Panc1 (cell line): ENCODE measurements at regions not wholly inside any gene's neighbourhood (a gene's known extent, or its start where the extent isn't known, plus 50 kb on each side); places are given as distances from the start of the nearest gene placed in this dataset.

Experiments used
- ATAC-seq: fragments of 200-7000 bp; cut with Tn5 transposase; 2 replicates; pipeline ENCODE4 v1.9.1; 2020; ENCODE audit warnings: mild to moderate bottlenecking, moderate library complexity
- BruUV-seq: library from RNA; stranded (reverse); fragments of 400-500 nt; replicated peaks from 2 replicates; lab custom pipeline; 2021; lab: Mats Ljungman, UMichigan
- CTCF ChIA-PET: fragments of 300-600 bp; sonication (Branson Sonifier 250); formaldehyde crosslinking; loops from one replicate; lab custom pipeline; 2022; ENCODE audit warnings: antibody characterized with exemption; lab: Charles Lee
- POLR2A ChIA-PET: fragments of 300-600 bp; sonication (Branson Sonifier 250); formaldehyde crosslinking; loops from one replicate; lab custom pipeline; 2022; ENCODE audit warnings: antibody characterized with exemption; lab: Charles Lee
- DNase-seq: peaks from one replicate; pipeline ENCODE4 v3.0.0-alpha.2; 2010; ENCODE audit warnings: low read depth, low spot score
- H3K27ac ChIP-seq: 2 replicates; pipeline ENCODE4 v1.5.1; 2011; ENCODE audit warnings: mild to moderate bottlenecking, low read length, inconsistent platforms
- H3K27me3 ChIP-seq: fragments of 200-500 bp; sonication (Bioruptor generic); 2 replicates; pipeline ENCODE4 v1.6.0; 2014; ENCODE audit warnings: low read length, inconsistent platforms; ENCODE audit not compliant: control insufficient read depth, insufficient read depth
- H3K36me3 ChIP-seq: fragments of 200-500 bp; sonication (Bioruptor generic); 2 replicates; pipeline ENCODE4 v1.5.1; 2014; ENCODE audit warnings: inconsistent platforms, mild to moderate bottlenecking, low read length, moderate library complexity; ENCODE audit not compliant: control insufficient read depth, insufficient read depth
- H3K4me1 ChIP-seq: 2 replicates; pipeline ENCODE4 v1.5.1; 2011; ENCODE audit warnings: inconsistent platforms, mild to moderate bottlenecking, low read length, moderate library complexity; ENCODE audit not compliant: control insufficient read depth, insufficient read depth
- H3K4me3 ChIP-seq, 2 experiments: 2 replicates each; pipeline ENCODE4 v1.5.1; 2011 to 2012; ENCODE audit warnings: low read depth in 2 of 2, low read length in 2 of 2, mild to moderate bottlenecking in 2 of 2, inconsistent platforms in 1 of 2, moderate library complexity in 1 of 2
- H3K9me3 ChIP-seq: fragments of 200-500 bp; sonication (Bioruptor generic); 2 replicates; pipeline ENCODE4 v1.5.1; 2014; ENCODE audit warnings: low read depth, mild to moderate bottlenecking, inconsistent platforms, low read length, moderate library complexity; ENCODE audit not compliant: control insufficient read depth, insufficient read depth
- POLR2AphosphoS5 ChIP-seq: IDR thresholded peaks from 2 replicates; pipeline ENCODE4 v1.6.1; 2012; ENCODE audit warnings: mild to moderate bottlenecking, low read depth, low read length, moderate library complexity
- REST ChIP-seq, 2 experiments: IDR thresholded peaks; 2 replicates each; pipeline ENCODE4 v1.6.1; 2011 to 2012; ENCODE audit warnings: low read depth in 2 of 2, control low read depth in 1 of 2, low read length in 1 of 2, mild to moderate bottlenecking in 1 of 2, moderate library complexity in 1 of 2; ENCODE audit not compliant: insufficient read depth in 1 of 2
- SIN3A ChIP-seq: IDR thresholded peaks from 2 replicates; pipeline ENCODE4 v1.6.1; 2012; ENCODE audit warnings: low read depth, mild to moderate bottlenecking, low read length, moderate library complexity, borderline replicate concordance; ENCODE audit not compliant: insufficient read depth
- TCF7L2 ChIP-seq: IDR thresholded peaks from 2 replicates; pipeline ENCODE4 v1.6.1; 2011; ENCODE audit warnings: mild to moderate bottlenecking, low read depth, low read length, inconsistent platforms
- in situ Hi-C: cut with HindIII; loops from 2 replicates; pipeline ENCODE4 v1.10.0; 2016; ENCODE audit warnings: low sequenced_read_pairs, low pct_unique_long_range_greater_than_20kb
- intact Hi-C: fragments of 100-400 bp; cut with micrococcal nuclease; formaldehyde crosslinking; loops from one replicate; pipeline ENCODE4 v1.10.0; 2022; ENCODE audit not compliant: unreplicated experiment
- TF ChIP-seq, protein P1 (sequence below): fragments of 450-650 bp; IDR thresholded peaks from 2 replicates; pipeline ENCODE4 v1.5.1; 2017; ENCODE audit warnings: mild to moderate bottlenecking

DNA sequence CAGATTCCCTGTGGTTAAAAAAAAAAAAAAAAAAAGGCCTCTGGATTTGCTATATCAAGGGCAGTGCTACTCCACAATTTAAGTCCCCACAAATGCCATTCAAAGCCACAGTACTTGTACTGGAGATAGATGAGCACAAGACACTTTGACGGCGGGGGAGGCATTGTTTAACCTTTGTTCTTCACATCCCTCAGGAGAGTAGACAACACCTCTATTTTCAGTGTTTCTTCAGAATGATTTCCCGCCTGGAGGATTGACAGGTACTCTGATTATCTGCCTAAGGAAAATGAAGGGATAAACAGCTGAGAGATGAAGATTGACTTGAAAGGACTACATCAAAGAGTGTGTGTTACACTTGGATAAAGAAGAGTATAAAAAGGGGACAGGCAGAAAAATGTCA lies 58.7 kb downstream of the OTOL1 start:
- TF ChIP-seq POLR2AphosphoS5 (no peak), TCF7L2 (no peak), SIN3A (no peak), REST (IDR thresholded peaks at IDR 0.05; ENCODE audit: insufficient read depth in 1 of 2, low read depth in 2 of 2, low read length in 1 of 2) (no peak)
- TF ChIP-seq, protein P1, sequence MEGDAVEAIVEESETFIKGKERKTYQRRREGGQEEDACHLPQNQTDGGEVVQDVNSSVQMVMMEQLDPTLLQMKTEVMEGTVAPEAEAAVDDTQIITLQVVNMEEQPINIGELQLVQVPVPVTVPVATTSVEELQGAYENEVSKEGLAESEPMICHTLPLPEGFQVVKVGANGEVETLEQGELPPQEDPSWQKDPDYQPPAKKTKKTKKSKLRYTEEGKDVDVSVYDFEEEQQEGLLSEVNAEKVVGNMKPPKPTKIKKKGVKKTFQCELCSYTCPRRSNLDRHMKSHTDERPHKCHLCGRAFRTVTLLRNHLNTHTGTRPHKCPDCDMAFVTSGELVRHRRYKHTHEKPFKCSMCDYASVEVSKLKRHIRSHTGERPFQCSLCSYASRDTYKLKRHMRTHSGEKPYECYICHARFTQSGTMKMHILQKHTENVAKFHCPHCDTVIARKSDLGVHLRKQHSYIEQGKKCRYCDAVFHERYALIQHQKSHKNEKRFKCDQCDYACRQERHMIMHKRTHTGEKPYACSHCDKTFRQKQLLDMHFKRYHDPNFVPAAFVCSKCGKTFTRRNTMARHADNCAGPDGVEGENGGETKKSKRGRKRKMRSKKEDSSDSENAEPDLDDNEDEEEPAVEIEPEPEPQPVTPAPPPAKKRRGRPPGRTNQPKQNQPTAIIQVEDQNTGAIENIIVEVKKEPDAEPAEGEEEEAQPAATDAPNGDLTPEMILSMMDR, result no peak
- Histone ChIP-seq H3K9me3 (no peaks in the 10 kb centered on the region), H3K4me3 (no peak overlapping the region), H3K27me3 (peaks cover 6% of the 10 kb centered on the region), H3K36me3 (no peaks in the 10 kb centered on the region), H3K27ac (no peak overlapping the region), H3K4me1 (0 out of 2 replicates have a peak, but pooled peaks cover 3% of the 10 kb centered on the region)
- ATAC-seq (no peak), DNase-seq (no peak)
- intact Hi-C loops (no loop called here), in situ Hi-C loops (no loop called here)
- no TSS peak for BruUV-seq
- POLR2A ChIA-PET, result no interaction called here
- CTCF ChIA-PET, result no interaction called here

- intact Hi-C loops, result no loop called here
- no peaks in the 10 kb centered on the region for H3K9me3 ChIP-seq
- TF ChIP-seq POLR2AphosphoS5 (no peak), SIN3A (no peak), REST (IDR thresholded peaks at IDR 0.05; ENCODE audit: insufficient read depth in 1 of 2, low read depth in 2 of 2, low read length in 1 of 2) (no peak), TCF7L2 (no peak)
- TF ChIP-seq, protein P1, result no peak
- in situ Hi-C loops, result no loop called here
- ChIA-PET POLR2A (no interaction called here), CTCF (no interaction called here)
- 0 out of 2 replicates have a peak, but pooled peaks cover 3% of the 10 kb centered on the region for H3K4me1 ChIP-seq
- no peaks in the 10 kb centered on the region for H3K36me3 ChIP-seq
- no peak for ATAC-seq
- no peak for DNase-seq
- H3K4me3 ChIP-seq, result no peak overlapping the region
- BruUV-seq, result no TSS peak
- no peak overlapping the region for H3K27ac ChIP-seq
- H3K27me3 ChIP-seq, result peaks cover 6% of the 10 kb centered on the region
Observed at GRCh38 chr3:161556533-161556932, 59.9 kb downstream of the OTOL1 start.
